ENCODE measurements at regions not wholly inside any gene's neighbourhood (a gene's known extent, or its start where the extent isn't known, plus 50 kb on each side); places are given as distances from the start of the nearest gene placed in this dataset.

- TF ChIP-seq CTCF (IDR thresholded peaks at IDR 0.05) (no peak), POLR2A (IDR thresholded peaks at IDR 0.05) (no peak)
These were observed 76.7 kb upstream of the PKDCC start for GRCh38 chr2:41970988-41971660.
